Posterior vena cava (tissue), 2 donors: ENCODE measurements at regions not wholly inside any gene's neighbourhood (a gene's known extent, or its start where the extent isn't known, plus 50 kb on each side); places are given as distances from the start of the nearest gene placed in this dataset.
A peak's percentile ranks its signal among the peaks of the same experiment; 100 is the strongest.
"Not testable (repeated sequence)": the region's sequence is repeated elsewhere in the genome, so short reads cannot be mapped to it uniquely, and the experiment has no call there.

ENCODE experiments used
- DNase-seq: peaks from one replicate; pipeline ENCODE4 v3.0.0-alpha.2; 2020; ENCODE audit warnings: low spot score
- intact Hi-C, 2 donors: fragments of 100-400 bp; cut with DNase I; formaldehyde crosslinking; loops; one replicate each; pipeline versions ENCODE4 v1.14.1 to v1.14.2; 2022 to 2023
- donor health status: DM: yes; HTN: yes; CAD: no.
- donor health status: DM: yes; HTN: yes; CAD: no.

DNA sequence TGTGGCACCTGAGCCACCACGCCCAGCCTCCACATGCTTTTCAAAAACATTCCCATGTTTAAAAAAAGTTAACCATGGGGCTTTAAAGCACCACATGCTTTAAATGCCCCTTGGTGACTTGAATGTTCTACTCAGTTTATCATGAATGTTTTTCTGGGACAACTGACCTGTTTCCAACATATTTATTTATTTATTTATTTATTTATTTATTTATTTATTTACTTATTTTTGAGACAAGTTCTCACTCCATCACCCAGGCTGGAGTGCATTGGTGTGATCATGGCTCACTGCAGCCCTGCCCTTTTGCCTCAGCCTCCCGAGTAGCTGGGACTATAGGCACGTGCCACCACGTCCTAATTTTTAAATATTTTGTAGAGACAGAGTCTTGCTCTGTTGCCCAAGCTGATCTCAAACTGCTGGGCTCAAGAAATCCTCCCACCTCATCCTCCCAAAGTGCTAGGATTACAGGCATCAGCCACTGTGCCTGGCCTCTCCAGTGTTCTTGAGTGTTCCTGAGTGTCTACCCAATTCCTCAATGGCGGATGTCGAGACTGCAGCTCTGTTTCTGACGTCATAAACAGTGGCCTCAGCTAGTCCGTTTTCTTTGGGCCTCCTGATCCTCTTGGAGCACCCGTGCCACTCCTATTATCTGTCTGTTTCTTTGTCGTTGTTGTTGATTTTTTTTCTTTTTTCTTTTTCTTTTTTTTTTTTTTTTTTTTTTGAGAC is 185.7 kb upstream of the TP53TG3 start:
- DNase-seq, intact Hi-C loops: not testable (repeated sequence)

DNA sequence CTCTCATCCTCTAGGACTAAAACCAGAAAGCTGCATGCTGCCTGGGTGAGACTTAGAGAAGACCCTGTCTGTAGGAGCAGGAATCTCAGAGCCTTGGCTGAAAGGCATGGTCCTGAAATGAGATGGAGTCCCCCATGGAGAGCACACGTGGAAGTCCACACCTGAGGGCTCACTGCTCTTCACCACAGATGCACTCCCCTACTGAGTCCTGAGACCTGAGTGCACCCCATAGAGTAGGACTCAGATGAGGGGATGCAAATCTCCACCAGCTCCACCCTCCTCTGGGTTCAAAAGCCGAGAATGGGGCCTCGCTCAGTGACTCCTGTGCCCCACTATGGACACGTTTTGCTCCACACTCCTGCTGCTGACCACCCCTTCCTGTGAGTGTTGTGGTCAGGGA is 171.4 kb upstream of the TP53TG3 start:
- DNase-seq, intact Hi-C loops: not testable (repeated sequence)

DNA sequence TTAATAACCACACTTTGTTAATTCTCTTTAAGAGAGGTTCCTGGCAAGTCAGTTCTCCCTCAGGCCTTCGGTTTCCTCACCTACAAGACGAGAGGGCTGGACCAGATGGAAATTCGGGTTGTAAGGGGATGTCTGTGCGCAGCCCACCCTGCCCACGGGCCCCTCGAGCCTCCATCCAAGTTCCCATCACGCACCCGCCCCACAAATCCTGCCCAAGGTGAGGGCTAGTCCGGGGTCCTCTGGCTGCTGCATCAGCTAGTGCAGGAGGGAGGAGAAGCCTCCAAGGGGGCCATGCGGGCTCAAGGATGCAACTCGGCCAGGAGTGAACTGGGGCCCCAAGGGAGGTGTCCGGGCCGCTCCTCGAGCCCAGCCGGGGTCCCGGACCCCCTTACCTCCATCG is 169.6 kb upstream of the TP53TG3 start:
- peak; percentile 14 for DNase-seq
- intact Hi-C loops, result not testable (repeated sequence)

DNA sequence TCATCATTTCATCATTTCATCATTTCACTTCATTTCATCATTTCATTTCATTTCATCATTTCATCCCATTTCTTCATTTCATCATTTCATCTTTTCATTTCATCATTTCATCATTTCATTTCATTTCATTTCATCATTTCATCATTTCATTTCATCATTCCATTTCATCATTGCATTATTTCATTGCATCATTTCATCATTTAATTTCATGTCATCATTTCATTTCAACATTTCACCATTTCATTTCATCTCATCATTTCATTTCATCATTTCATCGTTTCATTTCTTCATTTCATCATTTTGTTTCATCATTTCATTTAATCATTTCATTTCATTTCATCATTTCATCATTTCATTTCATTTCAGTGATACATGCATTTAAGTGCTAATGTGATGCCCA is 166.9 kb upstream of the TP53TG3 start:
- intact Hi-C loops, result not testable (repeated sequence)

DNA sequence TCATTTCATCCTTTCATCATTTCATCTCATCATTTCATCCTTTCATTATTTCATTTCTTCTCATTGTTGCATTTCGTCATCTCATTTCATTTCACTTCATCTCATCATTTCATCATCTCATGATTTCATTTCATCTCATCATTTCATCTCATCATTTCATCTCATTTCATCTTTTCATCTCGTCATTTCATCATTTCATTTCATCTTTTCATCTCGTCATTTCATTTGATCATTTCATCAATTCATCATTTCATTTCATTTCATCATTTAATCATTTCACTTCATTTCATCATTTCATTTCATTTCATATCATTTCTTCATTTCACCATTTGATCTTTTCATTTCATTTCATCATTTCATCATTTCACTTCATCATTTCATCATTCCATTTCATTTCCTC is 131.3 kb upstream of the TP53TG3 start:
- DNase-seq, intact Hi-C loops: not testable (repeated sequence)

More for the DNA sequence above, 166.9 kb upstream of the TP53TG3 start:
- not testable (repeated sequence) for DNase-seq

DNA sequence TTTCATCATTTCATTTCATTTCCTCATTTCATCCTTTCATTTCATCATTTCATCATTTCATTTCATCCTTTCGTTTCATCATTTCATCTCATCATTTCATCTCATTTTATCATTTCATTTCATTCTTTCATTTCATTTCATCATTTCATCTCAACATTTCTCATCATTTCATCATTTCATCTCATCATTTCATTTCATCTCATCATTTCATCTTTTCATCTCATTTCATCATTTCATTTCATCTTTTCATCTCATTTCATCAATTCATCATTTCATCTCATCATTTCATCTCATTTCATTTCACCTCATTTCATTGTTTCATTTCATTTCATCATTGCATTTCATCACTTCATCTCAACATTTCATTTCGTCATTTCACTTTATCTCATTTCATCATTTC is 129.7 kb upstream of the TP53TG3 start:
- DNase-seq, intact Hi-C loops: not testable (repeated sequence)
